ENCODE measurements at regions not wholly inside any gene's neighbourhood (a gene's known extent, or its start where the extent isn't known, plus 50 kb on each side); places are given as distances from the start of the nearest gene placed in this dataset.

DNA sequence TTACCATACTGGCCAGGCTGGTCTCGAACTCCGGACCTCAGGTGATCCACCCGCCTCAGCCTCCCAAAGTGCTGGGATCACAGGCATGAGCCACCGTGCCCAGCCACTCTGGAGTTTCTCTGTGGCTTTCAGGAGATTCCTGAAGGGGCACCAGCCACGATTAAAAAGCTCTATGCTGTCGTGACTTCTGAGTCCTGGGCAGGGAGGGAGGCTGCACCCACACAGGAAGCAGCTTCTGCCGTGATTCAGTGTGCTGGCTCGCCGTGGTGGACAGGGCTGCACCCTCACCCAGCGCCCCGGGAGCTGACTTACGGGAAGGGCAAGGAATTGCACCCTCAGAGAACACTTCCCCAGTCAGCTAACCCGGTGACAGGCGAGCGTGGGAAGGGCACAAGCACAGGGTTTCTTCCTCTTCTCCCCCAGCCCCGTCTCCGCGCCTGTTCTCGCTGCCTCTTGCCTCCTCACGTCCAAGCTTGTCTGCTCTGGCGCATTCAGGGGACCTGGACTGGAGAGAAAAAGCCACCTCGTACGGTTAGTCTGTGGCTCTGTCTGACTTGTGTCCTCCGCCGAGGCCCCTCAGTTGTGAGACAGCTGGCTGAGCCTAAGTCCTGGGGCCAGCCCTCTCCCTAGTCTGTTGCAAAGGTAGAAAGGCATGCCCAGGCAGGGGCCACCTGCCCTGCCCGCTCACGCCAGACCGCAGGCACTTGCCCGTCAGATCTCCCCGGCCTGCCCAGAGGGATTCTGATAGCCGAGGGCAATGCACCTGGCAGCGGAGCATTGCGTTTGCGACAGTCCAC lies 145.0 kb downstream of the SEC14L1 start (continued):
- TF ChIP-seq ZKSCAN5 (CRISPR knock-in tag; IDR thresholded peaks at IDR 0.05) (peak; percentile 20; the same call in 1 of the 2 replicates), KMT2B (CRISPR knock-in tag; IDR thresholded peaks at IDR 0.05) (no peak), JDP2 (CRISPR knock-in tag; IDR thresholded peaks at IDR 0.05; ENCODE audit: borderline replicate concordance) (peak; percentile 15; the same call in 1 of the 2 replicates), ZNF761 (CRISPR knock-in tag; conservative IDR thresholded peaks at IDR 0.05) (peak; percentile 90; the same call in 1 of the 2 replicates), ZNF207 (IDR thresholded peaks at IDR 0.05; ENCODE audit: borderline replicate concordance) (no peak), DPF2 (CRISPR knock-in tag; IDR thresholded peaks at IDR 0.05; ENCODE audit: borderline replicate concordance, low read depth) (peak; percentile 54; the same call in 1 of the 2 replicates), KDM5A (IDR thresholded peaks at IDR 0.05; ENCODE audit: borderline replicate concordance, low read length) (no peak), ZNF883 (CRISPR knock-in tag; IDR thresholded peaks at IDR 0.05; ENCODE audit: not compliant biosample characterization) (peak; percentile 16), ATM (IDR thresholded peaks at IDR 0.05; ENCODE audit: borderline replicate concordance) (no peak), ZNF329 (CRISPR knock-in tag; IDR thresholded peaks at IDR 0.05; ENCODE audit: low read depth) (peak; percentile 4; the same call in 1 of the 2 replicates), AGO1 (IDR thresholded peaks at IDR 0.05; ENCODE audit: low read depth, low read length, poor library complexity, severe bottlenecking) (no peak), TBX2 (CRISPR knock-in tag; IDR thresholded peaks at IDR 0.05; ENCODE audit: borderline replicate concordance) (no peak), NKX3-1 (CRISPR knock-in tag; IDR thresholded peaks at IDR 0.05) (no peak), ZNF121 (CRISPR knock-in tag; IDR thresholded peaks at IDR 0.05) (0 out of 2 replicates have a peak, but pooled peaks have one; percentile 35), HIVEP1 (CRISPR knock-in tag; IDR thresholded peaks at IDR 0.05) (no peak)
- TF ChIP-seq, protein P1, sequence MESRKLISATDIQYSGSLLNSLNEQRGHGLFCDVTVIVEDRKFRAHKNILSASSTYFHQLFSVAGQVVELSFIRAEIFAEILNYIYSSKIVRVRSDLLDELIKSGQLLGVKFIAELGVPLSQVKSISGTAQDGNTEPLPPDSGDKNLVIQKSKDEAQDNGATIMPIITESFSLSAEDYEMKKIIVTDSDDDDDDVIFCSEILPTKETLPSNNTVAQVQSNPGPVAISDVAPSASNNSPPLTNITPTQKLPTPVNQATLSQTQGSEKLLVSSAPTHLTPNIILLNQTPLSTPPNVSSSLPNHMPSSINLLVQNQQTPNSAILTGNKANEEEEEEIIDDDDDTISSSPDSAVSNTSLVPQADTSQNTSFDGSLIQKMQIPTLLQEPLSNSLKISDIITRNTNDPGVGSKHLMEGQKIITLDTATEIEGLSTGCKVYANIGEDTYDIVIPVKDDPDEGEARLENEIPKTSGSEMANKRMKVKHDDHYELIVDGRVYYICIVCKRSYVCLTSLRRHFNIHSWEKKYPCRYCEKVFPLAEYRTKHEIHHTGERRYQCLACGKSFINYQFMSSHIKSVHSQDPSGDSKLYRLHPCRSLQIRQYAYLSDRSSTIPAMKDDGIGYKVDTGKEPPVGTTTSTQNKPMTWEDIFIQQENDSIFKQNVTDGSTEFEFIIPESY (CRISPR knock-in tag; IDR thresholded peaks at IDR 0.05), result no peak
- TF ChIP-seq, protein P2, sequence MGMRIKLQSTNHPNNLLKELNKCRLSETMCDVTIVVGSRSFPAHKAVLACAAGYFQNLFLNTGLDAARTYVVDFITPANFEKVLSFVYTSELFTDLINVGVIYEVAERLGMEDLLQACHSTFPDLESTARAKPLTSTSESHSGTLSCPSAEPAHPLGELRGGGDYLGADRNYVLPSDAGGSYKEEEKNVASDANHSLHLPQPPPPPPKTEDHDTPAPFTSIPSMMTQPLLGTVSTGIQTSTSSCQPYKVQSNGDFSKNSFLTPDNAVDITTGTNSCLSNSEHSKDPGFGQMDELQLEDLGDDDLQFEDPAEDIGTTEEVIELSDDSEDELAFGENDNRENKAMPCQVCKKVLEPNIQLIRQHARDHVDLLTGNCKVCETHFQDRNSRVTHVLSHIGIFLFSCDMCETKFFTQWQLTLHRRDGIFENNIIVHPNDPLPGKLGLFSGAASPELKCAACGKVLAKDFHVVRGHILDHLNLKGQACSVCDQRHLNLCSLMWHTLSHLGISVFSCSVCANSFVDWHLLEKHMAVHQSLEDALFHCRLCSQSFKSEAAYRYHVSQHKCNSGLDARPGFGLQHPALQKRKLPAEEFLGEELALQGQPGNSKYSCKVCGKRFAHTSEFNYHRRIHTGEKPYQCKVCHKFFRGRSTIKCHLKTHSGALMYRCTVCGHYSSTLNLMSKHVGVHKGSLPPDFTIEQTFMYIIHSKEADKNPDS (CRISPR knock-in tag; IDR thresholded peaks at IDR 0.05), result peak; percentile 39; the same call in 1 of the 2 replicates
- TF ChIP-seq, protein P3, sequence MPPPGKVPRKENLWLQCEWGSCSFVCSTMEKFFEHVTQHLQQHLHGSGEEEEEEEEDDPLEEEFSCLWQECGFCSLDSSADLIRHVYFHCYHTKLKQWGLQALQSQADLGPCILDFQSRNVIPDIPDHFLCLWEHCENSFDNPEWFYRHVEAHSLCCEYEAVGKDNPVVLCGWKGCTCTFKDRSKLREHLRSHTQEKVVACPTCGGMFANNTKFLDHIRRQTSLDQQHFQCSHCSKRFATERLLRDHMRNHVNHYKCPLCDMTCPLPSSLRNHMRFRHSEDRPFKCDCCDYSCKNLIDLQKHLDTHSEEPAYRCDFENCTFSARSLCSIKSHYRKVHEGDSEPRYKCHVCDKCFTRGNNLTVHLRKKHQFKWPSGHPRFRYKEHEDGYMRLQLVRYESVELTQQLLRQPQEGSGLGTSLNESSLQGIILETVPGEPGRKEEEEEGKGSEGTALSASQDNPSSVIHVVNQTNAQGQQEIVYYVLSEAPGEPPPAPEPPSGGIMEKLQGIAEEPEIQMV (CRISPR knock-in tag; IDR thresholded peaks at IDR 0.05; ENCODE audit: low read depth), result no peak
- TF ChIP-seq, protein P4, sequence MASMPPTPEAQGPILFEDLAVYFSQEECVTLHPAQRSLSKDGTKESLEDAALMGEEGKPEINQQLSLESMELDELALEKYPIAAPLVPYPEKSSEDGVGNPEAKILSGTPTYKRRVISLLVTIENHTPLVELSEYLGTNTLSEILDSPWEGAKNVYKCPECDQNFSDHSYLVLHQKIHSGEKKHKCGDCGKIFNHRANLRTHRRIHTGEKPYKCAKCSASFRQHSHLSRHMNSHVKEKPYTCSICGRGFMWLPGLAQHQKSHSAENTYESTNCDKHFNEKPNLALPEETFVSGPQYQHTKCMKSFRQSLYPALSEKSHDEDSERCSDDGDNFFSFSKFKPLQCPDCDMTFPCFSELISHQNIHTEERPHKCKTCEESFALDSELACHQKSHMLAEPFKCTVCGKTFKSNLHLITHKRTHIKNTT (CRISPR knock-in tag; IDR thresholded peaks at IDR 0.05), result 0 out of 2 replicates have a peak, but pooled peaks have one; percentile 52
- TF ChIP-seq, protein P5, sequence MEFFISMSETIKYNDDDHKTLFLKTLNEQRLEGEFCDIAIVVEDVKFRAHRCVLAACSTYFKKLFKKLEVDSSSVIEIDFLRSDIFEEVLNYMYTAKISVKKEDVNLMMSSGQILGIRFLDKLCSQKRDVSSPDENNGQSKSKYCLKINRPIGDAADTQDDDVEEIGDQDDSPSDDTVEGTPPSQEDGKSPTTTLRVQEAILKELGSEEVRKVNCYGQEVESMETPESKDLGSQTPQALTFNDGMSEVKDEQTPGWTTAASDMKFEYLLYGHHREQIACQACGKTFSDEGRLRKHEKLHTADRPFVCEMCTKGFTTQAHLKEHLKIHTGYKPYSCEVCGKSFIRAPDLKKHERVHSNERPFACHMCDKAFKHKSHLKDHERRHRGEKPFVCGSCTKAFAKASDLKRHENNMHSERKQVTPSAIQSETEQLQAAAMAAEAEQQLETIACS (CRISPR knock-in tag; IDR thresholded peaks at IDR 0.05), result no peak

Data from HepG2 (cell line).